Smooth muscle cell (in vitro differentiated cells): ENCODE measurements at regions not wholly inside any gene's neighbourhood (a gene's known extent, or its start where the extent isn't known, plus 50 kb on each side); places are given as distances from the start of the nearest gene placed in this dataset.

ENCODE experiments used
- DNase-seq: peaks from one replicate; lab custom pipeline; 2025; ENCODE audit not compliant: unreplicated experiment; lab: John Stamatoyannopoulos, UW
- H2AFZ ChIP-seq: fragments of 200-600 bp; sonication (generic); 2 replicates; pipeline ENCODE4 v1.6.0; 2016; ENCODE audit warnings: antibody characterized with exemption, low read depth, mild to moderate bottlenecking
- H3F3A ChIP-seq: fragments of 200-600 bp; sonication (generic); 2 replicates; pipeline ENCODE4 v1.6.0; 2017; ENCODE audit warnings: antibody characterized with exemption, low read depth
- H3K27ac ChIP-seq: fragments of 200-600 bp; sonication (generic); 2 replicates; pipeline ENCODE4 v1.5.1; 2016; ENCODE audit warnings: low read depth, mild to moderate bottlenecking
- H3K27me3 ChIP-seq: fragments of 200-600 bp; sonication (generic); 2 replicates; pipeline ENCODE4 v1.6.1; 2016; ENCODE audit warnings: low read depth, mild to moderate bottlenecking
- H3K36me3 ChIP-seq: fragments of 200-600 bp; sonication (generic); 2 replicates; pipeline ENCODE4 v1.5.1; 2016; ENCODE audit warnings: low read depth
- H3K4me1 ChIP-seq: fragments of 200-600 bp; sonication (generic); 2 replicates; pipeline ENCODE4 v1.5.1; 2016; ENCODE audit warnings: low read depth
- H3K4me2 ChIP-seq: fragments of 200-600 bp; sonication (generic); 2 replicates; pipeline ENCODE4 v1.6.0; 2016; ENCODE audit warnings: mild to moderate bottlenecking
- H3K4me3 ChIP-seq: fragments of 200-600 bp; sonication (generic); 2 replicates; pipeline ENCODE4 v1.5.1; 2016; ENCODE audit warnings: mild to moderate bottlenecking
- H3K79me2 ChIP-seq: fragments of 200-600 bp; sonication (generic); 2 replicates; pipeline ENCODE4 v1.6.0; 2016; ENCODE audit warnings: low read depth, mild to moderate bottlenecking
- H3K9ac ChIP-seq: fragments of 200-600 bp; sonication (generic); 2 replicates; pipeline ENCODE4 v1.6.0; 2016; ENCODE audit warnings: low read depth
- H3K9me3 ChIP-seq: fragments of 200-600 bp; sonication (generic); replicated peaks from 2 replicates; pipeline ENCODE4 v1.5.1; 2016; ENCODE audit warnings: low read depth
- H4K20me1 ChIP-seq: fragments of 200-600 bp; sonication (generic); 2 replicates; pipeline ENCODE4 v1.6.0; 2016; ENCODE audit warnings: low read depth
- WGBS: methylation state at CpG from one replicate; pipeline ENCODE4 v1.1.7; 2016; ENCODE audit warnings: low lambda C conversion rate; 5-methylcytosine and 5-hydroxymethylcytosine counted together
- TF ChIP-seq, protein P1 (sequence below): fragments of 200-600 bp; sonication (generic); IDR thresholded peaks from 2 replicates; pipeline ENCODE4 v1.5.1; 2017; ENCODE audit warnings: borderline replicate concordance, mild to moderate bottlenecking, antibody characterized with exemption; ENCODE audit not compliant: insufficient read depth, poor library complexity, severe bottlenecking

- H3K27me3 ChIP-seq: no peaks in the 10 kb centered on the region
- H3K4me1 ChIP-seq: no peaks in the 10 kb centered on the region
- no peak overlapping the region for H3K27ac ChIP-seq
- WGBS: 73% methylated on average over 7 of the region's 7 CpGs
- H3K9ac ChIP-seq: no peak overlapping the region
- no peaks in the 10 kb centered on the region for H3F3A ChIP-seq
- no peak overlapping the region for H2AFZ ChIP-seq
- no peaks in the 10 kb centered on the region for H3K9me3 ChIP-seq
- no peak overlapping the region for H3K4me2 ChIP-seq
- TF ChIP-seq, protein P1, sequence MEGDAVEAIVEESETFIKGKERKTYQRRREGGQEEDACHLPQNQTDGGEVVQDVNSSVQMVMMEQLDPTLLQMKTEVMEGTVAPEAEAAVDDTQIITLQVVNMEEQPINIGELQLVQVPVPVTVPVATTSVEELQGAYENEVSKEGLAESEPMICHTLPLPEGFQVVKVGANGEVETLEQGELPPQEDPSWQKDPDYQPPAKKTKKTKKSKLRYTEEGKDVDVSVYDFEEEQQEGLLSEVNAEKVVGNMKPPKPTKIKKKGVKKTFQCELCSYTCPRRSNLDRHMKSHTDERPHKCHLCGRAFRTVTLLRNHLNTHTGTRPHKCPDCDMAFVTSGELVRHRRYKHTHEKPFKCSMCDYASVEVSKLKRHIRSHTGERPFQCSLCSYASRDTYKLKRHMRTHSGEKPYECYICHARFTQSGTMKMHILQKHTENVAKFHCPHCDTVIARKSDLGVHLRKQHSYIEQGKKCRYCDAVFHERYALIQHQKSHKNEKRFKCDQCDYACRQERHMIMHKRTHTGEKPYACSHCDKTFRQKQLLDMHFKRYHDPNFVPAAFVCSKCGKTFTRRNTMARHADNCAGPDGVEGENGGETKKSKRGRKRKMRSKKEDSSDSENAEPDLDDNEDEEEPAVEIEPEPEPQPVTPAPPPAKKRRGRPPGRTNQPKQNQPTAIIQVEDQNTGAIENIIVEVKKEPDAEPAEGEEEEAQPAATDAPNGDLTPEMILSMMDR: no peak
- no peaks in the 10 kb centered on the region for H3K36me3 ChIP-seq
- no peak overlapping the region for H3K4me3 ChIP-seq
- DNase-seq: no peak
- no peaks in the 10 kb centered on the region for H4K20me1 ChIP-seq
- H3K79me2 ChIP-seq: no peaks in the 10 kb centered on the region
These were observed 303.0 kb downstream of the ICOS start for GRCh38 chr2:204239411-204240165.

DNA sequence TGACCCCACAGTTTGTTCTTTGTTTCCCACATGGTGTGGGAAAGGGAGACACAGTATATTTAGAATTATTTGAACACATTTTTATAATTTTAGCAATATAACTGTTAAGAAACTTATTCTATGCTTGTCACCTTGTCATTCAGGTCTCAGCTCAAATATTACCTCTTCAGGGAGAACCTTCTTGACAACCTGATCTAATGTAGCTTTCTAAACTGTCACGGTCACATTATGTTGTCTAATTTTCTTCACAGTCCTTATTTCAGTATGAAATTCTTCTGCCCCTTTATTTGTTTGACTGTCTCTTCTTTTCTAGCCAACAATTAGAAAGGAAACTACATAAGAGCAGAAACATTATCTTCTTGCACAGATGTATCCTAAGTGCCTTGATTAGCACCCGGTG, 304.3 kb upstream of the PARD3B start:
- Histone ChIP-seq H3K4me2 (no peak overlapping the region), H3K4me1 (no peaks in the 10 kb centered on the region), H3F3A (no peaks in the 10 kb centered on the region), H3K9me3 (no peaks in the 10 kb centered on the region), H3K36me3 (no peaks in the 10 kb centered on the region), H3K4me3 (no peak overlapping the region), H3K27me3 (no peaks in the 10 kb centered on the region), H4K20me1 (no peaks in the 10 kb centered on the region), H2AFZ (no peak overlapping the region), H3K27ac (no peak overlapping the region), H3K79me2 (no peaks in the 10 kb centered on the region), H3K9ac (no peak overlapping the region)
- TF ChIP-seq, protein P1: no peak
- no peak for DNase-seq
- 95% methylated on average over 2 of the region's 2 CpGs for WGBS

DNA sequence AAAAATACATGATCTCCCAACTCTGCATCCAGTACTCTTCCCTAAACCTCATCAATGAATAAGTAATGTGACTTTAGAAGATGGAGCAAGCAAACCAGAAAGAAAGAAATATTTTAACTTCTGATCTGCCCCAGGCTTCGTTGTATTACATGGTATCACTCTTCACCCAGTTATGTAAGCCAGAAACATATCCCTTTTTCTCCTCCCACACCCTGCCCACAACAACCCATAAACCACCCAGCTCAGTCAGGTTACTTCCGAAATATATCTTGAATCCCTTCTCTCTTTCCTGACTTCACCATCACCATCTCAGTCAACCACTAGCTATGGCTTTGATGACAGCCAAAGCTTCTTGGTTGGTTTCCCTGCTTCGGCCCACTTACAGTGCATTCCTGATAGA, 295.8 kb upstream of the PARD3B start:
- Histone ChIP-seq H3K9ac (no peak overlapping the region), H2AFZ (no peak overlapping the region), H3K4me3 (no peak overlapping the region), H3K27ac (no peak overlapping the region), H3K4me2 (no peak overlapping the region), H3K9me3 (no peaks in the 10 kb centered on the region), H3F3A (no peaks in the 10 kb centered on the region), H3K79me2 (no peaks in the 10 kb centered on the region), H3K36me3 (no peaks in the 10 kb centered on the region), H4K20me1 (no peaks in the 10 kb centered on the region), H3K4me1 (no peaks in the 10 kb centered on the region), H3K27me3 (no peaks in the 10 kb centered on the region)
- no peak for DNase-seq
- WGBS: 94% methylated on average over 3 of the region's 3 CpGs
- TF ChIP-seq, protein P1: no peak

DNA sequence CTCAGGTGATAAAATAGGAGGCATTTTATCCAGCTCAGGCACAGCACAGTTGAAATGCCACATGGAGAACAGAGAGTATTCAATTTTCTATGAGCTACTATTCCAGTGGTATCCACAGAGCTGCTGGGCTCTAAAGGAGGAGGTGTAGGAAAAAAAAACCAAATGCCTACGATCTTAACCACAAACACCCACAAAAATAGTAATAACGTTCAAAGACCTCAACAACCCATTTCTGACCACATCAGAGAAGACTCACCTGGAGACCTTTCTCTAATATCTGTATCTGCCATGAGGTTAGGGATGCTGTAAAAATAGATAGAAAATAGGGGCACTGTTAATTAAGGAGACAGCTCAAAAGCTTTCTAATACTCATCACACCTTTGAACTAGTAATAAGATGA, 294.6 kb upstream of the PARD3B start:
- Histone ChIP-seq H3K27ac (no peak overlapping the region), H3K4me1 (no peaks in the 10 kb centered on the region), H3K4me3 (no peak overlapping the region), H3K36me3 (no peaks in the 10 kb centered on the region), H3K9ac (no peak overlapping the region), H3K79me2 (no peaks in the 10 kb centered on the region), H2AFZ (no peak overlapping the region), H3K27me3 (no peaks in the 10 kb centered on the region), H3K9me3 (no peaks in the 10 kb centered on the region), H3K4me2 (no peak overlapping the region), H4K20me1 (no peaks in the 10 kb centered on the region), H3F3A (no peaks in the 10 kb centered on the region)
- no peak for DNase-seq
- 85% methylated on average over 2 of the region's 2 CpGs for WGBS
- TF ChIP-seq, protein P1: no peak
